GM21423 (cell line): ENCODE measurements at regions not wholly inside any gene's neighbourhood (a gene's known extent, or its start where the extent isn't known, plus 50 kb on each side); places are given as distances from the start of the nearest gene placed in this dataset.

Experiments
- ATAC-seq: cut with Tn5 transposase; IDR thresholded peaks from one replicate; pipeline ENCODE4 v1.9.1; 2021; ENCODE audit warnings: mild to moderate bottlenecking, moderate library complexity; ENCODE audit not compliant: unreplicated experiment

GRCh38 chr2:238979636-238980035 is 131.8 kb downstream of the TWIST2 start:
- no peak for ATAC-seq

DNA sequence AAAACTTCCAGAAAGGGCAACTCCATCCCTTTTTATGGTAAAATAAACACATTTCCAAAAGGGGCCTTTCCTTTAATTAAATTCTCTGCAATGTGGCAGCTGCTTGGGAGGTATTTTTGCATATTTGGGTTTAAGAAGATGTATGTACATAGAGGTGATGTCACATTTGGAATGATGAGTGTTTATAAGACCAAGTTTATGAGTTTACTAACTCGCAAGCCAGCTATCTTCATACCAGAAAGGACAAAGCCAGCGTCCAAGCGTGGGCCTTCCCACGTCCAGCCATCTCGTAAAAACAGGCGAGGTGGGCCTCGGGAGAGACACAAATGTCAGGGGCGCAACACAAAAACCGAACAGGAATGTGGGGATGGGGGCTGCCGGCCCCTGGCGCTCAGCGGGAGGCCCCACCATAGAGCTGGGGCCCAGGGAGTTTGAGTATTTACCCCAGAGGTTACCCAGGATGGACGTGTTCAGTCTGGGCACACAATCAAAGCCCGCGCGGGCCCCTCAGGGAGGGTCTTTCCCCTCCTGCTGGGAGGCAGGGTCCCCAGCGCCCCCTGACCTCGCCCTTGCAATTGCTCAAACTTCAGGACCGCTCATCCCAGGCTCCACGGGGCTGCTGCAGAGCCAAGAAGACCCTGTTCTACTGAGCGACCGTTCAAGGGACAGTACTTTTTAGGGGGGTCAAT is 137.3 kb downstream of the TWIST2 start:
- no peak for ATAC-seq

DNA sequence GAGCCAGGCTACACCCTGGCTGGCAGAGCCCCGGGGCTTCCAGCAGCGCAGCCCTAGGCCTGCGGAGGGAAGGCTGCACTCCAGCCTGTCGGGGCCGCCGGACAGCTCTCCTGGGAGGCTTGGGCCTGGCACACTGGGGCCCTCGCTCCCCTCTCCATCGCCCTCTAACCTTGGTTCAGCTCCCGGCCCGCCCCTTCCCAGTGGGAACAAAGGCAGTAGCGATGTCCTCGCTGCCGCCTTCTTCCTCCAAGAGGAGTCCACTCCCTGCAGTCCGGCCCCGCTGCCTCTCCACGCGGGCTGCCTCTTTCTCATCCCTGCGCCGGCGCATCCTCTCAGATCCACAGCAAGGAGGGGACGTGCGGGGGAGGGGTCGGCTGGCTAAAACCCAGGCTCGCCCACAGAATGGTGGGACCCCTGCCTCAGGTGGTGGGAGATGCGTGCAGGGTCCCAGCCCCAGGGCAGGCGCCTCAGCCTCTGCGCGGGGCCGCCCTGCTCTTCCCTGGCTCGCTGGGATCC is 138.1 kb downstream of the TWIST2 start:
- no peak for ATAC-seq

- ATAC-seq: no peak
These were observed 138.8 kb downstream of the TWIST2 start for GRCh38 chr2:238986491-238987351.

- ATAC-seq: no peak
These were observed 139.6 kb downstream of the TWIST2 start for GRCh38 chr2:238987352-238987981.

DNA sequence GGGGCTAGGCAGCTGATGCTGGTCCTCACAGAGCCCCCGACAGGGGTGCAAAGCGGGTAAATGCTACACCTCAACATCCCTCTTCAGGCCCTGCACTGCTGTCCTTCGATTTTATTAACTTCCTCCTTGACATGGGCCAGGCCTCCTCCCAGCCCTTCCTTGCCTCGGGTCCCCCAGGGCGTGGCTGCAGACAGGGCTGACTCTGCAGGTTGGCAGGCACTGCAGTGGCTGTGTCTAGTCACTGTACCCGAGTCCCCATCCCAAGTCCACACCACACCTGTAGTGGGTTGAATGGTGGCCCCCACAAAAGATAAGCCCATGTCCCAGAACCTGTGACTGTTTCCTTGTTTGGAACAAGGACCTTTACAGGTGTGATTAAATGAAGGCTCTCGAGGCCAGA is 140.2 kb downstream of the TWIST2 start:
- ATAC-seq: no peak

- ATAC-seq: no peak
These were observed 140.9 kb downstream of the TWIST2 start for GRCh38 chr2:238988752-238989151.

- ATAC-seq: no peak
These were observed 141.6 kb downstream of the TWIST2 start for GRCh38 chr2:238989484-238989883.

GRCh38 chr2:238994432-238994831 is 146.5 kb downstream of the TWIST2 start:
- no peak for ATAC-seq

DNA sequence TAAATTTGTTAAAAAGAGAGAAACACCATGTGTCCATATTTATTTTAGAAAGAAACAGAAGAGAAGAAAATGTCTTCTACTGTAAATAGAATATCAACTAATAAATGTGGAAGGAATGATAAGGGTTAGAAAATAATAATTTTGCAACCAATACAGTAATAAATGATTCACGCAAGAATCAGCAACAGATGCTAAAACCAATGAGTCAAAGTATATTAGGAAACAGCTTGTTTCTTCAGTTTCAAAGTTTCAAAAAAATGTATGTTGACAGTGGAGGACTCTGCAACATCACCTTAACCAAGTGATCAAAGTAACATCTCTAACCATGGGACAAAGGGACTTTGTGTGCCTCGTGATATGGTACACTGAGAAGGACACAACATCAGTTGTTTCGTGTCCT is 147.0 kb downstream of the TWIST2 start:
- no peak for ATAC-seq

GRCh38 chr2:238995634-238996033 is 147.7 kb downstream of the TWIST2 start:
- ATAC-seq: no peak

GRCh38 chr2:238996331-238997136 is 148.6 kb downstream of the TWIST2 start:
- no peak for ATAC-seq

- no peak for ATAC-seq
These were observed 149.2 kb downstream of the TWIST2 start for GRCh38 chr2:238997137-238997390.

DNA sequence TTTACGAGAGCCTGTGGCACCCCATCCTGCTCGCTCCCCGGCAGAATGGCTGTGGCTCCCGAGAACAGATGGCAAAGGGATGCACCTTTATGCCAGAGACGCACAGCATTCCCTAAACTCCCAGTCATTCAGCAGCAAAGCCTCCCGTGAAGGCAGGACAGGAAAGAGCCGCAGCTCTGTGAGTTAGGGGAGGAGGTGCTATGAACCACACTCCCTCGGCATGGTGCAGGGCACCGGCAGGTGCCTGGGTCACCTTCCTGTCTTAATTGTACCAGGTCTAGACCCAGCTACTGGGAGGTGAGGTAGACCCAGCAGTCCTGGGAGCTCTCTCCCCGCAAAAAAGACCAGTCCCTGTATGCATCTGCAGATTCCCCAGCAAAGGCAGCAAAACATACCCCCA is 149.8 kb downstream of the TWIST2 start:
- no peak for ATAC-seq
